ENCODE measurements at regions not wholly inside any gene's neighbourhood (a gene's known extent, or its start where the extent isn't known, plus 50 kb on each side); places are given as distances from the start of the nearest gene placed in this dataset.

DNA sequence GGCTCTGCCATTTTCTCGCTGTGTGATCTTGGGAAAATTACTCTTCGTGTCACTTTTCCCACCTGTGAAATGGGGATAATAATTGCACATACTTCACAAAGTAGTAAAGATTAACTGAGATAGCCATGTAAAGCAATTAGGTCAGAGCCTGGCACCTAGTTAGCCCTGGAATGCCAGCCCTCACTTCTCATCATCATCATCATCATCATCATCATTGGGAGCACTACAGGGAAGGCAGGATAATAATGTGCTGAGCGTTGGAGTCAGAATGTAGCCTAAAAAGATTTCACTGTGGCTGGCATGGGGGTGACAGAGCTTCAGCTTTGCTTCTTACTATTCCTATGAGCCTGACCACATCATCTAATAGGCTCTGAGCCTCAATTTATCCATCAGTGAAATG lies 362.6 kb downstream of the TOX3 start:
- Histone ChIP-seq H3K4me1 (no peaks in the 10 kb centered on the region), H3K36me3 (no peaks in the 10 kb centered on the region), H3K27me3 (no peaks in the 10 kb centered on the region), H3K9me3 (no peaks in the 10 kb centered on the region), H3K4me3 (no peak overlapping the region), H3K27ac (no peak overlapping the region)
- intact Hi-C loops (cut with DNase I; ENCODE audit: low total_unique reads), result no loop called here
- TF ChIP-seq POLR2AphosphoS5 (IDR thresholded peaks at IDR 0.05) (no peak), POLR2A (IDR thresholded peaks at IDR 0.05) (no peak)
- TF ChIP-seq, protein P1, sequence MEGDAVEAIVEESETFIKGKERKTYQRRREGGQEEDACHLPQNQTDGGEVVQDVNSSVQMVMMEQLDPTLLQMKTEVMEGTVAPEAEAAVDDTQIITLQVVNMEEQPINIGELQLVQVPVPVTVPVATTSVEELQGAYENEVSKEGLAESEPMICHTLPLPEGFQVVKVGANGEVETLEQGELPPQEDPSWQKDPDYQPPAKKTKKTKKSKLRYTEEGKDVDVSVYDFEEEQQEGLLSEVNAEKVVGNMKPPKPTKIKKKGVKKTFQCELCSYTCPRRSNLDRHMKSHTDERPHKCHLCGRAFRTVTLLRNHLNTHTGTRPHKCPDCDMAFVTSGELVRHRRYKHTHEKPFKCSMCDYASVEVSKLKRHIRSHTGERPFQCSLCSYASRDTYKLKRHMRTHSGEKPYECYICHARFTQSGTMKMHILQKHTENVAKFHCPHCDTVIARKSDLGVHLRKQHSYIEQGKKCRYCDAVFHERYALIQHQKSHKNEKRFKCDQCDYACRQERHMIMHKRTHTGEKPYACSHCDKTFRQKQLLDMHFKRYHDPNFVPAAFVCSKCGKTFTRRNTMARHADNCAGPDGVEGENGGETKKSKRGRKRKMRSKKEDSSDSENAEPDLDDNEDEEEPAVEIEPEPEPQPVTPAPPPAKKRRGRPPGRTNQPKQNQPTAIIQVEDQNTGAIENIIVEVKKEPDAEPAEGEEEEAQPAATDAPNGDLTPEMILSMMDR (IDR thresholded peaks at IDR 0.05), result no peak
- DNase-seq (ENCODE audit: low spot score in 2 of 2), result no peak

DNA sequence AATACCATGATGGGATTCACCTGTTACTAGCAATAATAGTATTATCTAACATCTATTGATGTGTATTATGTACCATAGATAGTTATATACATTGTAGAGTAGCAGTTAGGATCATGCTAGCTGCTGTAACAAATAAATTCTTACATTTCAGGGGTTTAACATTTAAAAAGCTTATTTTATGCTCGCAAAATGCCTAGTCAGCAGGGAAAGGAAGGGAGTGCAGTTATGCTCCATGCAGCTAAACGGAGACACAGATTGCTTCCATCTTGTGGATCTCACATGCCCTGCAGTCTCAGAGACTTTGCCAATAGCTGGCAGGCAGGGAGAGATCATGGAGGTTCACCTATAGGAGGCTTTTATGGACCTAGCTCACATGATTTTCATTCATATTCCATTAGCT lies 364.1 kb downstream of the TOX3 start:
- Histone ChIP-seq H3K9me3 (no peaks in the 10 kb centered on the region), H3K4me3 (no peak overlapping the region), H3K27ac (no peak overlapping the region), H3K27me3 (no peaks in the 10 kb centered on the region), H3K36me3 (no peaks in the 10 kb centered on the region), H3K4me1 (no peaks in the 10 kb centered on the region)
- no peak for TF ChIP-seq POLR2A (IDR thresholded peaks at IDR 0.05)
- TF ChIP-seq POLR2AphosphoS5 (IDR thresholded peaks at IDR 0.05), result no peak
- TF ChIP-seq, protein P1 (IDR thresholded peaks at IDR 0.05), result no peak
- no peak for DNase-seq (ENCODE audit: low spot score in 2 of 2)
- intact Hi-C loops (cut with DNase I; ENCODE audit: low total_unique reads), result no loop called here

DNA sequence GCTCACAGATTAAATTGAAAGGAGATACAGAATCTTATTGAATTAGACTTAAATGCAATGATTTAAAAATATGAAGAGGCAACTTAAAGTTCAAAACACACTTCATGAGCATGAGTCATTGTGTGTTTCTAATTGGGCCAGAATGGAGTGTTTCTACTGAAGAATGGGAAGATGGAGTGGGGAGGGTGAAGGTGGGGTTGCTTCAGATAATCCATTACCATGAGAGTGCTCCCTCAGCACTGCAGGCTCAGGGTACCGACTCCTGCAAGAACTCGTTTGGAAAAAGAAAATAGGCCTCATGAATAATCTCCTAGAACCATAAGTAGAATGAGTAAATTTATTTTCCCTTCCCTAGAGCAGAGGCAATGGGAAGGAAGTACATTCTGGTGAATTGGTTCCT lies 372.8 kb downstream of the TOX3 start:
- H3K4me3 ChIP-seq, result no peak overlapping the region
- no peaks in the 10 kb centered on the region for H3K36me3 ChIP-seq
- no peak for DNase-seq (ENCODE audit: low spot score in 2 of 2)
- TF ChIP-seq POLR2AphosphoS5 (IDR thresholded peaks at IDR 0.05) (no peak), POLR2A (IDR thresholded peaks at IDR 0.05) (no peak)
- TF ChIP-seq, protein P1 (IDR thresholded peaks at IDR 0.05), result no peak
- intact Hi-C loops (cut with DNase I; ENCODE audit: low total_unique reads), result no loop called here
- H3K27ac ChIP-seq, result no peak overlapping the region
- no peaks in the 10 kb centered on the region for H3K9me3 ChIP-seq
- H3K4me1 ChIP-seq, result no peaks in the 10 kb centered on the region
- H3K27me3 ChIP-seq, result no peaks in the 10 kb centered on the region

DNA sequence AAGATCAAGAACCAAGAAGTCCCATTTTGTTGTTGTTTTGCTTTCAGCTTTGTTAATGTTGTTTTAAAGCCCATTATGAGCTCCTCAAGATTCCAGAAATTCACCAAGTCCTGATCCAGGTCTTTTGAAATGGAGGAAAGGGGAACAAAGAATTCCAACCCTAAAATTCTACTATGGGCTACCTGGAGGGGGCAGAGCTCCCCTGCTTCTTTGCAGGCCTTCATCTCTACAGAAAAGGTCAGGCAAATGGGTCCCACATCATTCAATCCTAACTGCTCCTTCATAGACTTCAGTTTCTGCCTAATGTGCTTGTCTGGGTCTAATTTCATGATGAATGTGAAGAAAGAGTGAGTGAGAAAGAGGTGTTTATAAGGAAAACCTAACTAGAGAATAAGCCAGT lies 375.5 kb downstream of the TOX3 start:
- no peaks in the 10 kb centered on the region for H3K9me3 ChIP-seq
- H3K36me3 ChIP-seq, result no peaks in the 10 kb centered on the region
- H3K27me3 ChIP-seq, result no peaks in the 10 kb centered on the region
- no peaks in the 10 kb centered on the region for H3K4me1 ChIP-seq
- no peak for DNase-seq (ENCODE audit: low spot score in 2 of 2)
- H3K4me3 ChIP-seq, result no peak overlapping the region
- H3K27ac ChIP-seq, result no peak overlapping the region
- TF ChIP-seq, protein P1 (IDR thresholded peaks at IDR 0.05), result no peak
- TF ChIP-seq POLR2AphosphoS5 (IDR thresholded peaks at IDR 0.05) (no peak), POLR2A (IDR thresholded peaks at IDR 0.05) (no peak)
- intact Hi-C loops (cut with DNase I; ENCODE audit: low total_unique reads), result no loop called here

DNA sequence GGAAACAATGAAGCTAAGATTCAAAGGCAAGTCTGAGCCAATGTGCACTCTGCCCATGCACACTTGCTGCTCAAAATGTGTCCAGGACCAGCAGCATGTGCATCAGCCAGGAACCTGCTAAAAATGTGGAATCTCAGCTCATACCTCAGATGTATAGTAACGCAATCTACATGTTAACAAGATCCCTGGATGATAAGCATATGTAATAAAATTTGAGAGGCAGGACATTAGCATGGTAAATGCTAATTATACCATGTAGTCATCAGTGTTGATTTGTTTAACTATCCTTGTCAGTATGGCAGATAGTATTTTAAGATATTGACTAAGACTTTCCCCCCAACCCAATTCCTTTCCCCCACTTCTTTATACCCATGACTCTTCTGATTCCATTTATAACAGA lies 379.6 kb downstream of the TOX3 start:
- Histone ChIP-seq H3K9me3 (no peaks in the 10 kb centered on the region), H3K4me3 (no peak overlapping the region), H3K4me1 (no peaks in the 10 kb centered on the region), H3K27me3 (no peaks in the 10 kb centered on the region), H3K36me3 (no peaks in the 10 kb centered on the region), H3K27ac (no peak overlapping the region)
- intact Hi-C loops (cut with DNase I; ENCODE audit: low total_unique reads), result no loop called here
- DNase-seq (ENCODE audit: low spot score in 2 of 2), result no peak
- TF ChIP-seq POLR2A (IDR thresholded peaks at IDR 0.05) (no peak), POLR2AphosphoS5 (IDR thresholded peaks at IDR 0.05) (no peak)
- TF ChIP-seq, protein P1 (IDR thresholded peaks at IDR 0.05), result no peak

Data from breast epithelium (tissue), 4 donors.